GM23338 (cell line): ENCODE measurements at regions not wholly inside any gene's neighbourhood (a gene's known extent, or its start where the extent isn't known, plus 50 kb on each side); places are given as distances from the start of the nearest gene placed in this dataset.

ENCODE experiments used
- ATAC-seq: fragments of 200-7000 bp; cut with Tn5 transposase; 3 replicates; pipeline ENCODE4 v1.9.1; 2020
- DNase-seq: peaks from one replicate; pipeline ENCODE4 v3.0.0-alpha.2; 2015; ENCODE audit warnings: low spot score
- H2AFZ ChIP-seq: fragments of 200-600 bp; sonication (generic); 2 replicates; pipeline ENCODE4 v1.8.0; 2016; ENCODE audit warnings: antibody characterized with exemption, mild to moderate bottlenecking, moderate library complexity
- H3F3A ChIP-seq: fragments of 200-600 bp; sonication (generic); replicated peaks from 2 replicates; pipeline ENCODE4 v1.8.0; 2017; ENCODE audit warnings: antibody characterized with exemption, mixed run types, low read depth
- H3K27ac ChIP-seq: fragments of 200-600 bp; sonication (generic); 2 replicates; pipeline ENCODE4 v1.6.1; 2016; ENCODE audit warnings: low read depth
- H3K27me3 ChIP-seq: fragments of 200-600 bp; sonication (generic); 2 replicates; pipeline ENCODE4 v1.8.0; 2016; ENCODE audit warnings: mild to moderate bottlenecking, mixed run types, moderate library complexity; ENCODE audit not compliant: insufficient read depth
- H3K36me3 ChIP-seq: fragments of 200-600 bp; sonication (generic); 2 replicates; pipeline ENCODE4 v1.8.0; 2016; ENCODE audit warnings: mild to moderate bottlenecking; ENCODE audit not compliant: insufficient read depth
- H3K4me1 ChIP-seq: fragments of 200-600 bp; sonication (generic); 2 replicates; pipeline ENCODE4 v1.8.0; 2016; ENCODE audit warnings: mild to moderate bottlenecking, moderate library complexity; ENCODE audit not compliant: insufficient read depth
- H3K4me2 ChIP-seq: fragments of 200-600 bp; sonication (generic); 2 replicates; pipeline ENCODE4 v1.7.1; 2017; ENCODE audit warnings: mixed run types
- H3K4me3 ChIP-seq: fragments of 200-600 bp; sonication (generic); 2 replicates; pipeline ENCODE4 v1.6.1; 2016; ENCODE audit warnings: mixed run types
- H3K79me2 ChIP-seq: fragments of 200-600 bp; sonication (generic); replicated peaks from 2 replicates; pipeline ENCODE4 v1.8.0; 2017; ENCODE audit warnings: mild to moderate bottlenecking; ENCODE audit not compliant: insufficient read depth
- H3K9me2 ChIP-seq: fragments of 200-600 bp; sonication (generic); 2 replicates; pipeline ENCODE4 v1.8.0; 2017; ENCODE audit not compliant: insufficient read depth
- H4K20me1 ChIP-seq: fragments of 200-600 bp; sonication (generic); replicated peaks from 2 replicates; pipeline ENCODE4 v1.8.0; 2017; ENCODE audit warnings: mild to moderate bottlenecking; ENCODE audit not compliant: insufficient read depth
- H3K27ac Mint-ChIP-seq: 2 replicates; pipeline ENCODE4 v1.8.0; 2020; ENCODE audit warnings: inconsistent platforms, mild to moderate bottlenecking, moderate library complexity, mixed read lengths
- H3K27me3 Mint-ChIP-seq: 3 replicates; pipeline ENCODE4 v1.8.0; 2022; ENCODE audit warnings: low read depth, mild to moderate bottlenecking, moderate library complexity, mixed read lengths, inconsistent platforms; ENCODE audit not compliant: insufficient read depth, poor library complexity
- H3K36me3 Mint-ChIP-seq: 3 replicates; pipeline ENCODE4 v1.8.0; 2021; ENCODE audit warnings: low read depth, mild to moderate bottlenecking, inconsistent platforms, moderate library complexity, mixed read lengths
- H3K4me1 Mint-ChIP-seq: 3 replicates; pipeline ENCODE4 v1.8.0; 2020; ENCODE audit warnings: mild to moderate bottlenecking, inconsistent platforms, mixed read lengths
- H3K4me3 Mint-ChIP-seq: 3 replicates; pipeline ENCODE4 v1.8.0; 2021; ENCODE audit warnings: moderate library complexity, mild to moderate bottlenecking, inconsistent platforms, mixed read lengths
- H3K9me3 Mint-ChIP-seq: 3 replicates; pipeline ENCODE4 v1.8.0; 2020; ENCODE audit warnings: moderate library complexity, mild to moderate bottlenecking, inconsistent platforms, mixed read lengths
- CREB1 ChIP-seq: fragments of 250-450 bp; sonication (Bioruptor Pico); IDR thresholded peaks from 2 replicates; pipeline ENCODE4 v1.5.0; 2020; ENCODE audit warnings: low read depth, mild to moderate bottlenecking, moderate library complexity
- ETS1 ChIP-seq: IDR thresholded peaks from 2 replicates; pipeline ENCODE4 v1.6.1; 2016; ENCODE audit warnings: antibody characterized with exemption
- EZH2phosphoT487 ChIP-seq: fragments of 200-600 bp; sonication (generic); IDR thresholded peaks from one replicate; pipeline ENCODE4 v1.8.1; 2018; ENCODE audit warnings: antibody characterized with exemption; ENCODE audit not compliant: unreplicated experiment
- JUNB ChIP-seq: IDR thresholded peaks from one replicate; pipeline ENCODE4 v1.6.1; 2016; ENCODE audit warnings: antibody characterized with exemption; ENCODE audit not compliant: unreplicated experiment
- NANOG ChIP-seq: IDR thresholded peaks from 2 replicates; pipeline ENCODE4 v1.6.1; 2016; ENCODE audit warnings: antibody characterized with exemption, borderline replicate concordance
- POLR2AphosphoS5 ChIP-seq: IDR thresholded peaks from 2 replicates; pipeline ENCODE4 v1.6.1; 2016; ENCODE audit warnings: antibody characterized with exemption, low read depth
- ZNF114 ChIP-seq: fragments of 250-450 bp; sonication (Bioruptor Pico); IDR thresholded peaks from 2 replicates; pipeline ENCODE4 v1.5.0; 2020; ENCODE audit warnings: mild to moderate bottlenecking, moderate library complexity
- TF ChIP-seq, protein P1 (sequence below): IDR thresholded peaks from one replicate; pipeline ENCODE4 v1.6.1; 2018; ENCODE audit warnings: antibody characterized with exemption; ENCODE audit not compliant: unreplicated experiment
- TF ChIP-seq, protein P2 (sequence below), 2 experiments: fragments of 200-600 bp in 1 of 2; sonication (generic) in 1 of 2; conservative IDR thresholded peaks; 2 replicates each; pipeline versions ENCODE4 v1.5.1 to v1.6.1; 2016 to 2017; ENCODE audit warnings: antibody characterized with exemption in 2 of 2, low read depth in 2 of 2, mild to moderate bottlenecking in 2 of 2, moderate library complexity in 1 of 2

DNA sequence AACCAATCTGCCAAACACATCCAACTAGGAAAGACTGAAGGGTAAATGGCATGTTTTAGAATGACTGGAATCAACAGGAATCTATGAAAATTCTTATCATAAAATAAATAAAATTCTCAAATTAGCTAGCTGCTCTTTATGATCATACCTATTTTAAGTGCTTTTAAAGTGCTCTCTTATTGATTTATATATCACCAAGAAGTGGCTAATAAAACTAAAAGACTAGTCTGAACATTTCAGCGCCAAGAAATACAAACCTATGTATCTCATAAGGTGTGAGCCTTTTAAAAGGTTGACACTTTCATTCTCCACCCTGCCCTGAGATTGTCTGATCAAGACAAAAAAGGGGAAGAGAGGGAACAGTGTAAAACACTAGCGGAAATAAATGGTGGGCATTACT is 136.8 kb upstream of the ARHGAP42 start (continued):
- TF ChIP-seq POLR2AphosphoS5 (no peak), NANOG (no peak), JUNB (no peak), EZH2phosphoT487 (no peak), CREB1 (no peak)
- TF ChIP-seq, protein P1, sequence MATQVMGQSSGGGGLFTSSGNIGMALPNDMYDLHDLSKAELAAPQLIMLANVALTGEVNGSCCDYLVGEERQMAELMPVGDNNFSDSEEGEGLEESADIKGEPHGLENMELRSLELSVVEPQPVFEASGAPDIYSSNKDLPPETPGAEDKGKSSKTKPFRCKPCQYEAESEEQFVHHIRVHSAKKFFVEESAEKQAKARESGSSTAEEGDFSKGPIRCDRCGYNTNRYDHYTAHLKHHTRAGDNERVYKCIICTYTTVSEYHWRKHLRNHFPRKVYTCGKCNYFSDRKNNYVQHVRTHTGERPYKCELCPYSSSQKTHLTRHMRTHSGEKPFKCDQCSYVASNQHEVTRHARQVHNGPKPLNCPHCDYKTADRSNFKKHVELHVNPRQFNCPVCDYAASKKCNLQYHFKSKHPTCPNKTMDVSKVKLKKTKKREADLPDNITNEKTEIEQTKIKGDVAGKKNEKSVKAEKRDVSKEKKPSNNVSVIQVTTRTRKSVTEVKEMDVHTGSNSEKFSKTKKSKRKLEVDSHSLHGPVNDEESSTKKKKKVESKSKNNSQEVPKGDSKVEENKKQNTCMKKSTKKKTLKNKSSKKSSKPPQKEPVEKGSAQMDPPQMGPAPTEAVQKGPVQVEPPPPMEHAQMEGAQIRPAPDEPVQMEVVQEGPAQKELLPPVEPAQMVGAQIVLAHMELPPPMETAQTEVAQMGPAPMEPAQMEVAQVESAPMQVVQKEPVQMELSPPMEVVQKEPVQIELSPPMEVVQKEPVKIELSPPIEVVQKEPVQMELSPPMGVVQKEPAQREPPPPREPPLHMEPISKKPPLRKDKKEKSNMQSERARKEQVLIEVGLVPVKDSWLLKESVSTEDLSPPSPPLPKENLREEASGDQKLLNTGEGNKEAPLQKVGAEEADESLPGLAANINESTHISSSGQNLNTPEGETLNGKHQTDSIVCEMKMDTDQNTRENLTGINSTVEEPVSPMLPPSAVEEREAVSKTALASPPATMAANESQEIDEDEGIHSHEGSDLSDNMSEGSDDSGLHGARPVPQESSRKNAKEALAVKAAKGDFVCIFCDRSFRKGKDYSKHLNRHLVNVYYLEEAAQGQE = no peak
- TF ChIP-seq, protein P2, sequence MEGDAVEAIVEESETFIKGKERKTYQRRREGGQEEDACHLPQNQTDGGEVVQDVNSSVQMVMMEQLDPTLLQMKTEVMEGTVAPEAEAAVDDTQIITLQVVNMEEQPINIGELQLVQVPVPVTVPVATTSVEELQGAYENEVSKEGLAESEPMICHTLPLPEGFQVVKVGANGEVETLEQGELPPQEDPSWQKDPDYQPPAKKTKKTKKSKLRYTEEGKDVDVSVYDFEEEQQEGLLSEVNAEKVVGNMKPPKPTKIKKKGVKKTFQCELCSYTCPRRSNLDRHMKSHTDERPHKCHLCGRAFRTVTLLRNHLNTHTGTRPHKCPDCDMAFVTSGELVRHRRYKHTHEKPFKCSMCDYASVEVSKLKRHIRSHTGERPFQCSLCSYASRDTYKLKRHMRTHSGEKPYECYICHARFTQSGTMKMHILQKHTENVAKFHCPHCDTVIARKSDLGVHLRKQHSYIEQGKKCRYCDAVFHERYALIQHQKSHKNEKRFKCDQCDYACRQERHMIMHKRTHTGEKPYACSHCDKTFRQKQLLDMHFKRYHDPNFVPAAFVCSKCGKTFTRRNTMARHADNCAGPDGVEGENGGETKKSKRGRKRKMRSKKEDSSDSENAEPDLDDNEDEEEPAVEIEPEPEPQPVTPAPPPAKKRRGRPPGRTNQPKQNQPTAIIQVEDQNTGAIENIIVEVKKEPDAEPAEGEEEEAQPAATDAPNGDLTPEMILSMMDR (conservative IDR thresholded peaks at IDR 0.05; ENCODE audit: low read depth in 2 of 2) = no peak

GRCh38 chr11:100550912-100551632 is 136.0 kb upstream of the ARHGAP42 start:
- peaks cover 39% of the 10 kb centered on the region for H3K4me1 Mint-ChIP-seq
- Histone ChIP-seq H3K27ac (no peak overlapping the region), H3K9me2 (no peaks in the 10 kb centered on the region), H3K27me3 (no peaks in the 10 kb centered on the region), H3K4me1 (peaks cover 33% of the 10 kb centered on the region), H3K4me2 (0 out of 2 replicates have a peak overlapping the region, but pooled peaks have one; percentile 40), H3K4me3 (no peak overlapping the region), H4K20me1 (no peaks in the 10 kb centered on the region), H3F3A (no peaks in the 10 kb centered on the region), H3K36me3 (no peaks in the 10 kb centered on the region), H2AFZ (peak overlapping the region; percentile 24; the same call in 1 of the 2 replicates), H3K79me2 (no peaks in the 10 kb centered on the region)
- no peak overlapping the region for H3K4me3 Mint-ChIP-seq
- TF ChIP-seq ZNF114 (CRISPR knock-in tag) (no peak), POLR2AphosphoS5 (no peak), ETS1 (no peak)
- TF ChIP-seq, protein P1 = no peak
- TF ChIP-seq, protein P2 (conservative IDR thresholded peaks at IDR 0.05; ENCODE audit: low read depth in 2 of 2) = no peak
- H3K36me3 Mint-ChIP-seq = no peaks in the 10 kb centered on the region
- no peaks in the 10 kb centered on the region; the same call in 2 of the 3 replicates for H3K9me3 Mint-ChIP-seq
- ATAC-seq (no peak; the same call in 2 of the 3 replicates), DNase-seq (no peak)
- H3K27ac Mint-ChIP-seq = no peak overlapping the region
- peaks cover 6% of the 10 kb centered on the region for H3K27me3 Mint-ChIP-seq
